ENCODE measurements at regions not wholly inside any gene's neighbourhood (a gene's known extent, or its start where the extent isn't known, plus 50 kb on each side); places are given as distances from the start of the nearest gene placed in this dataset.

DNA sequence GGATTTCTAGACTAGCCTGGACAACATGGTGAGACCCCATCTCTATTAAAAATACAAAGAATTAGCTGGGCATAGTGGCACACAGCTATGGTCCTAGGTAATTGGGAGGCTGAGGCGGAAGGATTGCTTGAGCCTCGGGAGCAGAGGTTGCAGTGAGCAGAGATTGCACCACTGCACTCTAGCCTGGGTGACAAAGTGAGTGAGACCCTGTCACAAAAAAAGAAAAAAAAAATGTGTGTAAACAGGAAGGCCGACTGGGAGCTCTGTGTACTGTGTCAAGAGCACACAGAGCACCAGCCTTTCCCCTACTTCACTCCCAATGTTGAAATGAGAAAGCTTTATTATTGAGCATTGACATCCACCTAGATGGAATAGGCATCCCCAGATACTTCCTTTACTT, 681.7 kb upstream of the FSHR start:
- H3K27ac ChIP-seq (ENCODE audit: low read length in 2 of 2), result no peak overlapping the region
- no peak overlapping the region for H3K4me3 ChIP-seq (ENCODE audit: control extremely low read depth in 1 of 5, extremely low read depth in 1 of 5, insufficient read depth in 1 of 5, low read depth in 2 of 5, low read length in 4 of 5)
- H3K4me1 ChIP-seq (ENCODE audit: control insufficient read depth in 2 of 2, insufficient read depth in 2 of 2, low read length in 2 of 2), result no peaks in the 10 kb centered on the region
- ChIA-PET CTCF (no interaction called here), POLR2A (no interaction called here)
- no peaks in the 10 kb centered on the region for H3K9me3 ChIP-seq (ENCODE audit: control extremely low read depth in 1 of 3, control insufficient read depth in 2 of 3, insufficient read depth in 1 of 3, low read length in 2 of 3)
- no peak for DNase-seq
- no peak overlapping the region for H3K4me3 Mint-ChIP-seq
- no peaks in the 10 kb centered on the region for H3K36me3 ChIP-seq (replicated peaks in 1 of 2; ENCODE audit: control extremely low read depth in 1 of 2, control insufficient read depth in 1 of 2, extremely low read depth in 1 of 2, insufficient read depth in 2 of 2, low read length in 1 of 2)
- no peaks in the 10 kb centered on the region for H4K20me1 ChIP-seq (ENCODE audit: control insufficient read depth, insufficient read depth, low read length, poor library complexity, severe bottlenecking)
- H3K27ac Mint-ChIP-seq, result no peak overlapping the region
- H3K27me3 Mint-ChIP-seq, result no peaks in the 10 kb centered on the region
- H3K9me3 Mint-ChIP-seq (ENCODE audit: insufficient read depth), result no peaks in the 10 kb centered on the region
- WGBS (ENCODE audit: insufficient coverage), result 100% methylated on average over 2 of the region's 3 CpGs
- no peak overlapping the region for H2AFZ ChIP-seq (ENCODE audit: insufficient read depth, low read depth, low read length, poor library complexity, severe bottlenecking)
- H3K27me3 ChIP-seq (replicated peaks in 1 of 4; ENCODE audit: control extremely low read depth in 1 of 4, control insufficient read depth in 3 of 4, insufficient read depth in 4 of 4, low read length in 3 of 4), result no peaks in the 10 kb centered on the region
- H3K4me1 Mint-ChIP-seq, result no peaks in the 10 kb centered on the region
- intact Hi-C loops (cut with micrococcal nuclease), result no loop called here
- no peak overlapping the region for H3K4me2 ChIP-seq (replicated peaks; ENCODE audit: low read depth, low read length, poor library complexity, severe bottlenecking)
- no peak for TF ChIP-seq EZH2 (IDR thresholded peaks at IDR 0.05; ENCODE audit: borderline replicate concordance, insufficient read depth, low read depth, low read length, poor library complexity, severe bottlenecking)
- TF ChIP-seq, protein P1, sequence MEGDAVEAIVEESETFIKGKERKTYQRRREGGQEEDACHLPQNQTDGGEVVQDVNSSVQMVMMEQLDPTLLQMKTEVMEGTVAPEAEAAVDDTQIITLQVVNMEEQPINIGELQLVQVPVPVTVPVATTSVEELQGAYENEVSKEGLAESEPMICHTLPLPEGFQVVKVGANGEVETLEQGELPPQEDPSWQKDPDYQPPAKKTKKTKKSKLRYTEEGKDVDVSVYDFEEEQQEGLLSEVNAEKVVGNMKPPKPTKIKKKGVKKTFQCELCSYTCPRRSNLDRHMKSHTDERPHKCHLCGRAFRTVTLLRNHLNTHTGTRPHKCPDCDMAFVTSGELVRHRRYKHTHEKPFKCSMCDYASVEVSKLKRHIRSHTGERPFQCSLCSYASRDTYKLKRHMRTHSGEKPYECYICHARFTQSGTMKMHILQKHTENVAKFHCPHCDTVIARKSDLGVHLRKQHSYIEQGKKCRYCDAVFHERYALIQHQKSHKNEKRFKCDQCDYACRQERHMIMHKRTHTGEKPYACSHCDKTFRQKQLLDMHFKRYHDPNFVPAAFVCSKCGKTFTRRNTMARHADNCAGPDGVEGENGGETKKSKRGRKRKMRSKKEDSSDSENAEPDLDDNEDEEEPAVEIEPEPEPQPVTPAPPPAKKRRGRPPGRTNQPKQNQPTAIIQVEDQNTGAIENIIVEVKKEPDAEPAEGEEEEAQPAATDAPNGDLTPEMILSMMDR (IDR thresholded peaks at IDR 0.05), result no peak
- ATAC-seq (ENCODE audit: low read depth), result no peak
- no peaks in the 10 kb centered on the region for H3K79me2 ChIP-seq (ENCODE audit: control insufficient read depth, insufficient read depth, low read length)
- no peak overlapping the region for H3K9ac ChIP-seq (ENCODE audit: low read length)

DNA sequence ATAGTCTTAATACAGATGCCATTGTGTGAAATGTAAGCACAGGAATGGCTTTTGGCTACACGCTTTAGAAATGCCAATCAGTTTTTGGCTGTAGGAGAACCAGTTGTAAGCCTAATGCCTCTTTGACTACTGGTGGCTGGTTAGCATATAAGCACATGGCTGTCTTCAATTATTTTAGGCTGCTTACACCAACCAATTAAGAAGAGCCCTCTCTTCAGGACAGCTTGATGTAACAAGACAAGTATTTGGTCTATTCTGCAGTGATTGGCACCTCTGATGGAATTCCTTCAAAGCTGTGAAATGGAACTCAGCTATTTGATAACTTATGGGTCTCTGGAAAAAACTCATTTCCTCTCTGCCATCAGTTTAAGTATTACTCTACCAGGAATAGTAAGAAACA, 680.1 kb upstream of the FSHR start:
- Histone ChIP-seq H3K27me3 (replicated peaks in 1 of 4; ENCODE audit: control extremely low read depth in 1 of 4, control insufficient read depth in 3 of 4, insufficient read depth in 4 of 4, low read length in 3 of 4) (no peaks in the 10 kb centered on the region), H3K4me2 (replicated peaks; ENCODE audit: low read depth, low read length, poor library complexity, severe bottlenecking) (no peak overlapping the region), H3K4me1 (ENCODE audit: control insufficient read depth in 2 of 2, insufficient read depth in 2 of 2, low read length in 2 of 2) (no peaks in the 10 kb centered on the region), H3K79me2 (ENCODE audit: control insufficient read depth, insufficient read depth, low read length) (no peaks in the 10 kb centered on the region), H4K20me1 (ENCODE audit: control insufficient read depth, insufficient read depth, low read length, poor library complexity, severe bottlenecking) (no peaks in the 10 kb centered on the region), H3K36me3 (replicated peaks in 1 of 2; ENCODE audit: control extremely low read depth in 1 of 2, control insufficient read depth in 1 of 2, extremely low read depth in 1 of 2, insufficient read depth in 2 of 2, low read length in 1 of 2) (no peaks in the 10 kb centered on the region), H3K9me3 (ENCODE audit: control extremely low read depth in 1 of 3, control insufficient read depth in 2 of 3, insufficient read depth in 1 of 3, low read length in 2 of 3) (no peaks in the 10 kb centered on the region), H3K9ac (ENCODE audit: low read length) (no peak overlapping the region), H2AFZ (ENCODE audit: insufficient read depth, low read depth, low read length, poor library complexity, severe bottlenecking) (no peak overlapping the region), H3K27ac (ENCODE audit: low read length in 2 of 2) (no peak overlapping the region), H3K4me3 (ENCODE audit: control extremely low read depth in 1 of 5, extremely low read depth in 1 of 5, insufficient read depth in 1 of 5, low read depth in 2 of 5, low read length in 4 of 5) (no peak overlapping the region)
- ChIA-PET POLR2A (no interaction called here), CTCF (no interaction called here)
- H3K4me3 Mint-ChIP-seq, result no peak overlapping the region
- intact Hi-C loops (cut with micrococcal nuclease), result no loop called here
- no peaks in the 10 kb centered on the region for H3K9me3 Mint-ChIP-seq (ENCODE audit: insufficient read depth)
- no peaks in the 10 kb centered on the region for H3K4me1 Mint-ChIP-seq
- ATAC-seq (ENCODE audit: low read depth) (no peak), DNase-seq (no peak)
- TF ChIP-seq, protein P1 (IDR thresholded peaks at IDR 0.05), result no peak
- no peak for TF ChIP-seq EZH2 (IDR thresholded peaks at IDR 0.05; ENCODE audit: borderline replicate concordance, insufficient read depth, low read depth, low read length, poor library complexity, severe bottlenecking)
- H3K27me3 Mint-ChIP-seq, result no peaks in the 10 kb centered on the region
- H3K27ac Mint-ChIP-seq, result no peak overlapping the region
- no CpG with 5 or more reads among the region's 1 CpG for WGBS (ENCODE audit: insufficient coverage)

Measured in B cell (primary cell).